HuH-7 (cell line): ENCODE measurements at regions not wholly inside any gene's neighbourhood (a gene's known extent, or its start where the extent isn't known, plus 50 kb on each side); places are given as distances from the start of the nearest gene placed in this dataset.
A peak's percentile ranks its signal among the peaks of the same experiment; 100 is the strongest.

Source experiments
- DNase-seq: peaks from one replicate; pipeline ENCODE4 v3.0.0; 2011; ENCODE audit warnings: low spot score

DNA sequence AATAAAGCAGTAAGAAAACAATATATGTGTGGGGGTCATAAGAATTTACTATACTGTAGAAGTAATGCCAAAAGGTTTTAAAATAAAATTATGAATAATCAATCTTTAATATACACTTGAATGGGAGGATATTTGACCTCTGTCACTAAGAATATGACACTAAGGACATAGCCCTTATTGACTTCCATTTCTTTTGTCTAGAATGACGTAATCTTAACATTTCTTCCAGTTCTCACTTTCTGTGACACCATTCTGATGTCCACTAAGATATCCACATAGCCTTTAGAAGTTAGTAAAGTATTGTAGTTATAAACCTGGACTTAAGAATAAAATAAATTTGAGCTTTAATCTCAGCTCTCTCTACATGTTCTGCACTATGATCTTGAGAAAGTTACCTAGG, 1050.7 kb downstream of the TLE4 start:
- no peak for DNase-seq

DNA sequence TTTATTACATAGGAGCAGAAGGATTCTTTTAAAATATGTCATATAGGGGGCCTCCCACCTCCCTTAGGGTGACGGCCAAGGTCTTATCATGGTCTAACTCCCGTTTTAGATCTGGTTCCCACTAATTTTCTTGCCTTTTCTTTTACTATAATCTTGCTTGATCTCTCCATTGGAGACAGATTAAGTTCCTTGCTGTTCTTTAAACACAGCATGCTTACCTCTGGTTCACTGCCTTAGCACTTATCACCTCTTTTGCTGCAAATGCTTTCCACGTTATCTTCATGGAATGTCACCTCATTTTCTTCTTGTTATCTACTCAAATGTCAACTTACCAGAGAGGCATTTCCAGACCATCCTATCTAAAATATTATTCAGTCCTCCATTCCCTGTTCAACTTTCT, 1047.6 kb downstream of the TLE4 start:
- no peak for DNase-seq

DNA sequence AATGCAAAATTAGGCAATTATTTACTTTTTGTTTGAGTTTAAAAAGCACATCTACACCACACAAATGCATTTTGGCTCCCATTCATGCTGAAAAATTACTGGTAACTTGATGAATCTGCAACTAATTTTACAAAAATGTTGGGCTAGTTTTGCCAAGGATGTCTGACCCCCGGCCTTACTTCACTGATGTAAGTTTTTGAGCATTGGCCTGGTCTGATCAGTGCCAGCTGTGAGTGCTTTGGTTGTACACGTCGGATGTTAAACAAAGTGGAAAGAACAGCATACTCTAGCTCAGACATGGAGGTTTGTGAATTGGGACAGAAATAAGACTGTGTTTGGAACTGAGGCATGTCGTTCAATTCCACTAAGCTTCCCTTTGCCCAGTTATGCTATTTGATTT, 1044.2 kb downstream of the TLE4 start:
- DNase-seq: no peak

DNA sequence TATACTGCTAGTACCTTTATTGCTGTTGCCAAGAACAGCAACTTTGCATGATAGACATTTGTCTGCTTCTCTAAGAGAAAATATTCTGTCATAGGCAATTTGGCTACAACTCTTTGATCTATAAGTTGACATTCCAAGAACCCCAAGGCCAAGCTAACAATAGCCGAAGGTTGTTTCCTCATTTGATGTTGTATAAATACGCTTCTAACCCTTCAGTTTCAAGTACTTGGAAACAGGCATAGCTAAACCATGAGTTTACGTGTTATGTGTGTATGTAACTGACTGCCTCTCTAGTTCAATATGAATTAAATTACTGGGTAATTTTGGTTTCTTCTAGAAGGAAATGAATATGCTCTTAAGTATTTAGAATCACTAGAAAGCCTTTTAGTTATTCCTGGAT, 1034.0 kb downstream of the TLE4 start:
- DNase-seq: no peak

DNA sequence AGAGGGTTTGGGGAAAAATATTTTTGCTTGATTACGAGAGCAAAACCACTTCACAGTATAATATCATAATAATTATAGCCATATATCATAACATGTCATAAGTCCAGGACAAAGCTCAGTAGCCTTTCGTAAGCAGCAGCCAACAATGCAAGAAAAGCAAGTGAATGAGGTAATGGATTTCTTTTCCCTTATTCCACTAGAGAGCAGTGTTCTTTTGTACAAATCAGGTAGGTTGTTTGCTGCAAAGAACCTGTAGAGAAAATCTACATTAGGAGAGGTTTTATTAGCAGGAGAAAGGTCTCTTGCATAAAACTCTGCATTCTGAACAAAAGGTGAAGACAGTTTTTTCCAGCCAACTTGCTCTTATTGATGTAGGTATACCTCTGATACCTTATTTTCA, 1033.4 kb downstream of the TLE4 start:
- DNase-seq: no peak

DNA sequence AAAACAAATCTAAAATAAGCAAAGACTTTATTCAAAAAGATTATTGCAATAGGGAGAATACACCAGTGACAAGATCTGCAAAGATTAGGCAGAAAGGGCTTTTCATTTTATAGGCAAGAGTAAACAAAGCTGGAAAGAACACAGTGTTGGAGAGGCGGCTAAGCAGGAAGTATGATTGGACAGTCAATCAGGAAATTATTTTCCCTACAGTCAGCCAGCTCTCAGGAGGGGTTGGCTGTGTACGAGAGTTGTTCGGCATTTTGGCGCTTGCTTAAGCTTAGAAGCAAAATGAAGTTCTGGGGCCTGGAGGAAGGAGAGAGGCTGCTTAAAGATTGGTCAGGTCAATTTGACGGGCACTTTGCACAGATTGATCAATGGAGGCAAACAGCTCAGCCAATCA, 1030.5 kb downstream of the TLE4 start:
- no peak for DNase-seq

DNA sequence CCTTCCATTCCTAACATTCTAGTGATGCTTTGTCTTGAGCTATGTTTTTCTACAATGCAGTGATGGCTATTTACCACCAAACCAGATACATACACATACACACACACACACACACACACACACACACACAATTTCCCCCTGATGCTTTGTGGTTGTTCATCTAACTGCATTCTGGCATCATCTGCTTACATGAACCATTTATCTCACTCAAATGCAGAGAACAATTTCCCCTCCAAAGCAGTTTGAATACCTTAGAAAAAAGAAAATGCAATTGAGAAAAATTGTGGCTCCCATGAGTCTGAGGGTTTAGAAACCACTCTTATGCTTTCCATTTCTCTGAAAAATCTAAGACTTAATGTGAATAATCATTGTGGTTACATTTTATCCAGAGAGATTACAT, 1024.8 kb downstream of the TLE4 start:
- no peak for DNase-seq

DNA sequence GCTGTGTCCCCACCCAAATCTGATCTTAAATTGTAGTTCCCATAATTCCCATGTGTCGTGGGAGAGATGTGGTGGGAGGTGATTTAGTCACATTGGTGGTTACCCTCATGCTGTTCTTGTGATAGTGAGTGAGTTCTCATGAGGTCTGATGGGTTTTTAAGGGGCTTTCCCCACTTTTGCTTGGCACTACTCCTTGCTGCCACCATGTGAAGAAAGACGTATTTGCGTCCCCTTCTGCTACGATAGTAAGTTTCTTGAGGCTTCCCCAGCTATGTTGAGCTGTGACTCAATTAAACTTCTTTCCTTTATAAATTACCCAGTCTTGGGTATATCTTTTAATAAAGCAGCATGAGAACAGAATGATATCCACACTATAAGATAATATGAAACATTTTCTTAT, 1023.4 kb downstream of the TLE4 start:
- no peak for DNase-seq

DNA sequence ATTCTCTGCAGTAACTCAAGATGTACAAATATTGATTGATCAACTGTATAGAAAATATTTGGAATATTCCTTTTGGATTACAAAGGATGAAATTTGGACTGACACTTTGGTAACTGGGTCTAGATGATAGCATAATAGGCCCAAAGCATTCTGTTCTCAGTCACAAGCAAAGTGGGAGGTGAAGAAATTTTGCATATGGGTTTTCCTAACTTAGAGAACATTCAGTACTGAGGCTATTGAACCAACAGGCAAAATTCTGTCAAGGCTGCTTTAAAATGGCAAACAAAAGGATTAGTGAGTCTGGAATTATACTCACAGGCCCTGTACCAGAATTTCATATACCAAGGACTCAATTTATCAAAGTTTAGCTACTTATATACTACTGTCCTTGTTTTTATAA, 1020.6 kb downstream of the TLE4 start:
- DNase-seq: no peak

DNA sequence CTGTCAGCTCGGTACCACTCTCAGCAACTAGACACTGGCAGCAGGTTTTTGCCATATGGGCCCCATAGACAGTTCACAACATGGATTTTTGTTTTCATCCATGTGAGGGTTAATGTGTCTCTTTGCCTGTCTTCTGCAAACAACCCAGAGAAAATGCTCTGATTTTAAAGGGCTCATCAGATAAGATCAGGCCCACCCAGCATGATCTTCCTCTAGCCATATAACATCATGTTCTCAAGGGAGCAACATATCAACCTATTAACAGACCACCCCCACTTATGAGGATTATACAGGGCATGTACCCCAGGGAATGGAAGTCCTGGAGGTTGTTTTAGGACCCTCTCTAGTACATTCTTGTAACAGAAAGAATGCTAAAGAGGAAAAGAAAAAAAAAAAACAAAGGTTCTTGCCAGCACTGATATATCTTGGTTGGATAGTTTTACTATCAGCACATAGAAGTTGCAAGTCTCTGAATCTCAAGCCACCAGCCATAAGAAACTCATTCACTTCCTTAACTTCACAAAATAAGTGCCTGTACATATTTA, 1015.1 kb downstream of the TLE4 start:
- no peak for DNase-seq

DNA sequence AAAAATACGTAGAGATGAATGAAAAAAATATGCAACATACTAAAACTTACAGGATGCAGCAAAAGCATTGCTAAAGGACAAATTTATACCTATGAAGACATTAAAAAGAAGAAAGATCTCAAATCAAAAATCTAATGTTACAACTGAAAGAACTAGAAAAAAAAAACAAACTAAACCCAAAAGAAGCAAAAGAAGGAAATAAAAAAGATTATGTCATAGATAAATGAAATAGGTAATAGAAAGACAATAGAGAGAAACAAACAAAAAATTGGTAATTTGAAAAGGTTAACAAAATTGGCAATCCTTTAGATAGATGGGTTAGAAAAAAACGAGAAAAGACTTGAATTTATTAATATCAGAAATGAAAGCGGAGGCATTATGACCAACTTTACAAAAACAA, 1000.2 kb downstream of the TLE4 start:
- no peak for DNase-seq

DNA sequence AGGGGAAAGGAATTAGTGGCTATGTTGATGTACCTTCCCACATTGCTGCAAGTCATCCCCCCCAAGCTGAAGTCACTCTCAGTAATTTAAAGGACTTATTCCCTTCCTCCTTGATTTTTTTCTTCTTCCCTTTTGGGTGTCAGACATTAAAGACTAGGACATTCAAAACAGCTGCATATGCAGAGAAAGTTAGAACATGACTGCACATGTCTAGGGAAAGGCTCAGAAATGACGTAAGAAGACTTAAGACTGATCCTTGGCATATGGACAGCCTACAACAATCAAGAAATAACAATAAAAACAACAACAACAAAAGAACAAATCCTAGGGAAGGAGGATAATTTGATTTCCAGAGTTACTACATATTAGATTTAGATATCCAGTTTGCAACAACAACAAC, 997.5 kb downstream of the TLE4 start:
- DNase-seq: no peak

DNA sequence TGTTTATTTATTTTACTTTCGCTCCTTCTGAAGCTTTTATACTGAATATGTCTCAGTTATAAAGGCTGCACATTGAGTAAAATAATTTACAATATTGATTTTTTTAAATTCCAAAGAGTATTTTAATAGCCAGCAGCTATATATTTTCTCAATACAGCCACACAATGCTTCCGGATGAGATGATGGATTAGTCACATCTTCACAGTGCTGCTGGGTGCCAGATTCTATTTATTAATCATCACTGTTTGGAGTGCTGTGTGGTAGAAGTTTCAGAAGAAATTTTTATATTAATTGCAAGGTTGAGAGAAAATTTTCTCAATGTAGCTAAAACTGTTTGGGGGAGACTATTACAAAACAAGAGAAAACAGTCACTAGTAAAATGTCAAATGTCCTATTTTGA, 989.8 kb downstream of the TLE4 start:
- DNase-seq: no peak

DNA sequence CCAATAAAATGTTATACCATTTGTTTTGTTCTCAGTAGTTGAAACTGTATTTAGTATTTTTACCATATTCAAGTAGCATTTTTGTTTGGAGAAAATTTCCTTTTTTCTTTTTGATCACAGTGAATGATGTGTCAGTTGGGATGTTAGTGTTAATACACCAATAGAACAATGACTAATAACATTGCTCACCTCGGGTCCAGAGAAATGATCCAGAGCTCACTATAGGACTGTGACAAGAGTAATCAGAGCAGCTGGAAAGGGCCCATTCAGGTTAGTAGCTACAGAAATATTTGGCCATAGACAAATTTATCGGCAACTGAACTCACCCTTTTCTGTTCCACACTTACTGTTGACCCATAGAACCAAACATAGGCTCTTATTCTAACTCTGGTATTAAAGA, 989.2 kb downstream of the TLE4 start:
- no peak for DNase-seq

DNA sequence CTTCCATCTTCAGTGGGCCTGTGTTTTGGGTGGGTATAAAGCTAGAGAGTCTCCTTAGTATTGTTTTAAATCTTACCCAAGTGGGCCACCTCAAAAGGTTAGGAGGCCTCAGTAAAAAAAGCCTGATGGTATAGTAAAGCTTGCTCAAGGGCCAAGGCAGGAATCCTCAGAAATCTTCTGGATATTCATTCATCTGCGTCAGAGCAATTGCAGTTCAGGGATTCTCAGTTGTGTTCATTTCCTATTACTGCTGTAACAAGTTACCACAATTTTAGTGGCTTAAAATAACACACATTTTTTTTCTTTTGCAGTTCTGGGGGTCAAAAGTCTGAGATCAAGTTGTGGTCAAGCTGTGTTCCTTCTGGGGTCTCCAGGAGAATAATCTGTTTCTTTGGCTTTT, 985.5 kb downstream of the TLE4 start:
- DNase-seq: no peak

DNA sequence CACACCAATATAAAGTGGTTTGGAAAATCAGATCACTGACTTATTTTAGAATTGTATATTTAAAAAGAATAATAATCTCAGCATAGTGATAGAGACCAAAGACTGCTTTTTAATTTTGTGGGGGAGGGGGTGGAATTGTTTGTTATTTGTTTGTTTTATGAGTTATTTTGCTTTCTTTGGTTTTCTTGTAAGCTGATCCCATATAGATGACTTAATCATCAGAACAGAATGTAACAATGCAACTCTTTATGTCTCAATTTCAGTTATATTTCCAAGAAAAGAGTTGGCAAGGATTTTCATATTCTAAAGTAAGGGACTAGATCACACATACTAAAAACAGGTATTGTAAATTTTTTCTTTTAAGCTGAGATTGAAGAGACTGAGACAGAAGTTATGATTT, 984.9 kb downstream of the TLE4 start:
- DNase-seq: no peak

DNA sequence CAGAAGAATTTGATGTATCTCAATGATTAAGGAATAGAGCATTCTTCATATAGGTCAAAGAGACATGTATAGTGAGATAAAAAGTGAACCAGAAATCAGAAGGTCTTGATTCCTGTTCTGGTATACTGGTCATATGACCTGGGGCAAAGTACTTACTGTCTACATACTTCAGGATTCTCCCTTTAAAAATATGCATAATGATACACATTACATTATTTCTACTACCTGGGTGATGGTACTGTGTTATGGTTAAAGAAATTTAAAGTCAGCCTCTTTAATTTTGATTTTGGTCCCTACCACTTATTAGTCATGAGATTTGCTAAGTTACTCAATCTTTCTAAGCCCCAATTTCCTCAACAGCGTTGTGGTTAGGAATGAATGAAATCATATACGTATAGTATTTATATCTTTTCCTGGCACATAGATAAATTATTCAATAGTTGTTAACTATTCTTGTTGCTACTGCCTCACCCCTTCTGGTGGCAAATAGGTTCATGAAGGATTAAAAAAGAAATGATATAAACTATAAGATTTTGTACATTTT, 984.1 kb downstream of the TLE4 start:
- DNase-seq: no peak

DNA sequence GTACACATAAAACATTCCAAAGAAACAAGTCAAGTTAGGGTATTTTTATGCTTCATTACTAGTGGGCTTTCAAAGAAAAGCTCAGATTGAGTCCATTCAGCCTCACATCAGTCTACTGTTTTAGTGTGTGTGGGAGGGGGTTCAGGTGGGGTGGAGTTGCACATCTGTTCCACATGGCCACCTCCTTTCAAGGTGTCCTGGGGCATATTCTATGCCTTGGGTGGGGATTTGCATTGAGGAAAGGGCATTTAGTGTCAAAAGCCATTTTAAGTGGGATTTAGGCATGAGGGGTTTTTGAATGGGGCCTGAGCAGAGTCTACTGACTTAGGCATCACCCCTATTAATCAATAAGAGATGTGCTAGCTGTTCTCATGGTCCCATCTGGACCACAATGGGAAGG, 983.1 kb downstream of the TLE4 start:
- no peak for DNase-seq

DNA sequence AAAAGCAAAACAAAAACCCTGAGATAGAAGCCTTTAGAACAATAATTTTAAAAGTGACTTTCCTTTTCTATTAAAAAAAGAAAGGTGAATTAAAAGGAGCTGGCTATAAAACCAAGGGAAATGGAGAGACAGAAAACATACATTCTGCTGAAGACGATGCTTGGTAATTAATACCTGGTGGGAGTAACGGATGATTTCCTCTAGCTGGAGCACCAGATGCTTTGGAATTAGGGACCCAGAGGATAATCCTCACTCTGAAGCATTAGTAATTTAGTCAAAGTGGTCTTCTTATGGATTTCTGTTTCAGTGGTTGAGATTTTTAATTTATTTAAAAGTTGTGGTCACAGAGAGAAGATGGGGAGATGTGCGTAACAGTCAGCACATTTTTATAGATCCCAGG, 982.5 kb downstream of the TLE4 start:
- DNase-seq: no peak

DNA sequence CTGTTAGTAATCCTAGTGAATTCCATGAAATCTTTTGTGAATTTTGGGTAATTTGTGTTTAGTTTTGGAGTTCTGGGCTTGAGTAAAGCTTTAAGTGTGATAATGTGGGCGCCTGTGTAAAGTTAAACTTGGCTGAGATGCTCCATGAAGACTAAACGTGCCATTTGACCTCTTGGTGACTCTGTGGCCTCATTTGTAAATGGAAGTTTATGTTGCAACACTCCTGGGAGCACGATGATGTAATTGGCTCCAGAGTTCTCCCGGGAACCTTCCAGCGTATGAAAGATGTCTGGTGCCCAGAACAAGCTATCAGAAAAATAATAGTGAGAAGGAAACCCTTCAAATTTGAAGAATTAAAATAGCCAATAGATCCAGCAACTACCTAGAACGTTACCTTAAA, 981.2 kb downstream of the TLE4 start:
- DNase-seq: peak; percentile 13

DNA sequence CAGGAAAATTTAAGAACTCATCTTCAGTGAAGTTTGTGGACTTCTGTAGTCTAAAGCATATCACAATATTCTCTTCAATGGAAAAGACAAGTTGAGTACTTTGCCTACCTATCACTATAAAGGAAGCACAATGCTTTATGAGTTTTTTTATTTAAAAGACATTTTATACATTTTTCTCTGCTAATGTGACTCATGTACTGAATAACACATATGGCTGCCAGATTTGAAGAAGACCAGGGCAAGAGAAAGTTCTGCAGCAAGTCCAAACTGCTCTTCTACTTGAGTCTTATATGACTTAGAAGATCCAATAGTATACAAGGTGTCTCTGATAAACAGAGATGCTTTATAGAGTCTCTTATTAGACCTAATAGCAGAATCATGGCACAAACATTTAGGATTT, 978.4 kb downstream of the TLE4 start:
- no peak for DNase-seq

DNA sequence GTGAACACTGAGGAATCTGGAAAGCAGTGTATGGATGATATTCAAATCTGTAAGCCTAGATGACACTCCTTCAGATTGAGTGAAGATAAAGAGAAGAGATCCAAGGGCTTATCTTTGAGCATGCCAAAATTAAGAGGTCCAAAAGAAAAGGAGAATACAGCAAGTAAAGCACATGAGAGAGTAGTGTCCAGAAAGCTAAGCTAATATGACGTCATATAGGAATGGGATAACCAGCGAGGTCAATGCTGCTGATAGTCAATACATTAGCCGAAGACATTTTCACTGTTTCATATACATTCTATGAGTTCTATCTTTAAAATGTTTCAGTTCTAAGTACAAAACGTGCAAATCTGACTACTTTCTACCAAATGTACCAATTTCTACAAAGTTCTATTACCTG, 975.8 kb downstream of the TLE4 start:
- no peak for DNase-seq

DNA sequence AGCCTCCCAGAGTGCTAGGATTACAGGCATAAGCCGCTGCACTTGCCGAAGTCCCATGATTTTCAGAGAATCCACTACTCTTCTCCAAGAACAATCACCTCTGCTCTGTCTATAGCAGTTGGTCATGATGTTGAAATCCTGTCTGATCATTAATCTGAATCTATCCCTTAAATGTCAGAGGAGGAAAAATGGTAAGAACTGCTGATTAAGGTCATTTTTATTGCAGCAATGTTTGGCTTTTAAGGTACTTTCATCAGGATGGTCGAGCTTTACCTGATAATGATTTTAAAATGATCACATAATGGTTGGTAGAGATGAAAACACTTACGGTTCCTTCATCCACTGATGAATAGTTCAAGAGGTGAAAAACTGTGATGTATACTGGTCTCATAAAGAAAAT, 968.6 kb downstream of the TLE4 start:
- DNase-seq: no peak

DNA sequence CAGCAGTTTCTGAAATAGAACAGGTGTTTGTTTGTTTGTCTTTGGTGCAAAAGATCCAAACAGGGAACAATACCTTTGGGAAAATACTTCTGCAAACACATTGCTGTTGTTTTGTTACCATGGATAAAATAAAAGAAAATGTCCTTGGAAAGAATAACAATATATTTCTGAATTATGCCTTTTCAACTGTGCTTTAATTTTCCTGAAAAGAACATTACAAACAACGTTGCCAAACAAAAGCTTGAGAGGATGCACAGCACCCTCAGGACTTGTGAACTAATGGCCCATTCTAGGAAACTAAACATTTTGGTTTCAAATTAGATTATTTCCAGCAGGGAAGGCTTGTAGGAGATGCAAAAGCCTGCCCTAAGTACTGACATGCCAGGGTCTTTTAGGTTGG, 967.2 kb downstream of the TLE4 start:
- DNase-seq: no peak

DNA sequence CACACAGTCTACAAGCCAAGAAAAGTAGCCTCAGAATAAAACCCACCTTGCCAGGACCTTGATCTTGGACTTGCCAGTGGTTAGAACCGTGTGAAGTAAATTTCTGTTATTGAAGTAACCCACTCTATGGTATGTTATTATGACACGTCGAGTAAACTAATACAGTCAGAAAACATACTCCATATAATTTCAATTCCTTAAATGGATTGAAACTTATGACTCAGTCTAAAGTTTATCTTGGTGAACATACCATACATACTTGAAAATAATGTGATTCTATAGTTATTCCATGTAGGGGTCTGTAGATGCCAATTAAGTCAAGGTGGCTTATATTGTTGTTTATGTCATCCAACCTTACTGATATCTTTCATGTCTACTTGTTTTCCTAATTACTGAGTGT, 950.7 kb downstream of the TLE4 start:
- DNase-seq: no peak
